PC-3 (cell line): ENCODE measurements at regions not wholly inside any gene's neighbourhood (a gene's known extent, or its start where the extent isn't known, plus 50 kb on each side); places are given as distances from the start of the nearest gene placed in this dataset.

Source experiments
- CTCF ChIP-seq: fragments of 300-600 bp; sonication (generic); conservative IDR thresholded peaks from 2 replicates; pipeline ENCODE4 v1.5.1; 2017; ENCODE audit warnings: antibody characterized with exemption, low read depth, mild to moderate bottlenecking, low read length
- EZH2 ChIP-seq: fragments of 300-600 bp; sonication (generic); IDR thresholded peaks from one replicate; pipeline ENCODE4 v1.6.1; 2017; ENCODE audit warnings: antibody characterized with exemption, mild to moderate bottlenecking, low read length; ENCODE audit not compliant: unreplicated experiment
- EZH2phosphoT487 ChIP-seq: fragments of 300-600 bp; sonication (generic); IDR thresholded peaks from 2 replicates; pipeline ENCODE4 v1.6.1; 2018; ENCODE audit warnings: mild to moderate bottlenecking, antibody characterized with exemption, low read length, borderline replicate concordance

GRCh38 chr12:86860776-86861175 lies 604.6 kb upstream of the MGAT4C start:
- TF ChIP-seq EZH2 (no peak), CTCF (no peak), EZH2phosphoT487 (no peak)
